Keratinocyte (primary cell): ENCODE measurements at regions not wholly inside any gene's neighbourhood (a gene's known extent, or its start where the extent isn't known, plus 50 kb on each side); places are given as distances from the start of the nearest gene placed in this dataset.

ENCODE experiments used
- EZH2 ChIP-seq: IDR thresholded peaks from one replicate; pipeline ENCODE4 v1.6.1; 2012; ENCODE audit warnings: inconsistent platforms, mild to moderate bottlenecking, low read length, moderate library complexity
- TF ChIP-seq, protein P1 (sequence below), 3 experiments: IDR thresholded peaks in 1 of 3; conservative IDR thresholded peaks in 1 of 3; optimal IDR thresholded peaks in 1 of 3; 2 replicates in 2 of 3; 3 replicates in 1 of 3; pipeline versions ENCODE3 to v1.5.1; 2011; ENCODE audit warnings: low read length in 3 of 3, mild to moderate bottlenecking in 3 of 3, moderate library complexity in 2 of 3, control low read depth in 1 of 3, inconsistent platforms in 1 of 3; ENCODE audit not compliant: insufficient read depth in 2 of 3; ENCODE audit errors: extremely low read depth in 1 of 3

DNA sequence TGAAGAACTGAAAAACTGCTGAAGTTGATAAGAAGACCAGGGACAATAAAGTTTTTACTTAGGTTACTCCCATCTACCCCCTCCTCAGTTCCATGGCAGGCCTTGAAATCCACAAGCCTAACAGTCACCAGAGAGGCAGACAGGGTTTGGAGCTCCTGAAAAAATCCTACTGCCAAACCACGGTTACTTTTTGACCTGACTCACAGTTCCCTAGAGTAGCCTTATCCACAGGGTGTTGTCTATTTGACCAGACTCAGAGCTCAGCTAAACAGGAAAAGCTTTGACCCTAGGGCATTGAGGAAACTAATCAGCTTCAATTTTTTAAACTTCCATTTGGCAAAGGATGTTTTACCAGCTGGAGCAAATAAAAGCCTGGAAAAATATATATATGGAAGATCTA, 257.7 kb upstream of the NT5E start:
- TF ChIP-seq, protein P1, sequence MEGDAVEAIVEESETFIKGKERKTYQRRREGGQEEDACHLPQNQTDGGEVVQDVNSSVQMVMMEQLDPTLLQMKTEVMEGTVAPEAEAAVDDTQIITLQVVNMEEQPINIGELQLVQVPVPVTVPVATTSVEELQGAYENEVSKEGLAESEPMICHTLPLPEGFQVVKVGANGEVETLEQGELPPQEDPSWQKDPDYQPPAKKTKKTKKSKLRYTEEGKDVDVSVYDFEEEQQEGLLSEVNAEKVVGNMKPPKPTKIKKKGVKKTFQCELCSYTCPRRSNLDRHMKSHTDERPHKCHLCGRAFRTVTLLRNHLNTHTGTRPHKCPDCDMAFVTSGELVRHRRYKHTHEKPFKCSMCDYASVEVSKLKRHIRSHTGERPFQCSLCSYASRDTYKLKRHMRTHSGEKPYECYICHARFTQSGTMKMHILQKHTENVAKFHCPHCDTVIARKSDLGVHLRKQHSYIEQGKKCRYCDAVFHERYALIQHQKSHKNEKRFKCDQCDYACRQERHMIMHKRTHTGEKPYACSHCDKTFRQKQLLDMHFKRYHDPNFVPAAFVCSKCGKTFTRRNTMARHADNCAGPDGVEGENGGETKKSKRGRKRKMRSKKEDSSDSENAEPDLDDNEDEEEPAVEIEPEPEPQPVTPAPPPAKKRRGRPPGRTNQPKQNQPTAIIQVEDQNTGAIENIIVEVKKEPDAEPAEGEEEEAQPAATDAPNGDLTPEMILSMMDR (optimal IDR thresholded peaks at IDR 0.05 in 1 of 3, IDR thresholded peaks at IDR 0.05 in 1 of 3, conservative IDR thresholded peaks at IDR 0.05 in 1 of 3; ENCODE audit: extremely low read depth in 1 of 3, insufficient read depth in 2 of 3, low read length in 3 of 3) = no peak
- TF ChIP-seq EZH2 = no peak
